HEK293T (cell line): ENCODE measurements at regions not wholly inside any gene's neighbourhood (a gene's known extent, or its start where the extent isn't known, plus 50 kb on each side); places are given as distances from the start of the nearest gene placed in this dataset.
A peak's percentile ranks its signal among the peaks of the same experiment; 100 is the strongest.

Experiments
- CTCF ChIA-PET: fragments of 350-600 bp; formaldehyde crosslinking; extraction: SDS; loops from one replicate; lab custom pipeline; 2021; ENCODE audit warnings: antibody characterized with exemption, inconsistent platforms; lab: Yijun Ruan, JAX
- POLR2A ChIA-PET: fragments of 350-600 bp; formaldehyde crosslinking; extraction: SDS; loops from one replicate; lab custom pipeline; 2020; ENCODE audit warnings: antibody characterized with exemption, inconsistent platforms; lab: Yijun Ruan, JAX
- DNase-seq: peaks from one replicate; pipeline ENCODE4 v3.0.0; 2012; ENCODE audit warnings: mixed read lengths; ENCODE audit errors: extremely low spot score
- ARNT ChIP-seq: fragments of 450-650 bp; IDR thresholded peaks from 2 replicates; pipeline ENCODE4 v1.6.1; 2017; ENCODE audit warnings: mild to moderate bottlenecking
- BHLHE40 ChIP-seq: fragments of 450-650 bp; IDR thresholded peaks from 2 replicates; pipeline ENCODE4 v1.6.1; 2016; ENCODE audit warnings: mild to moderate bottlenecking, moderate library complexity, borderline replicate concordance
- CTBP1 ChIP-seq: fragments of 450-650 bp; IDR thresholded peaks from 2 replicates; pipeline ENCODE4 v1.6.1; 2016; ENCODE audit warnings: borderline replicate concordance
- ELF4 ChIP-seq: fragments of 450-650 bp; IDR thresholded peaks from 2 replicates; pipeline ENCODE4 v1.6.1; 2017; ENCODE audit warnings: antibody characterized with exemption
- FOXA1 ChIP-seq: fragments of 450-650 bp; IDR thresholded peaks from 2 replicates; pipeline ENCODE4 v1.6.1; 2016; ENCODE audit warnings: mild to moderate bottlenecking
- FOXK2 ChIP-seq: fragments of 450-650 bp; IDR thresholded peaks from 2 replicates; pipeline ENCODE4 v1.6.1; 2016; ENCODE audit warnings: mild to moderate bottlenecking
- FOXM1 ChIP-seq: fragments of 450-650 bp; IDR thresholded peaks from 2 replicates; pipeline ENCODE4 v1.6.1; 2017; ENCODE audit warnings: mild to moderate bottlenecking, borderline replicate concordance
- HDGF ChIP-seq: fragments of 450-650 bp; IDR thresholded peaks from 2 replicates; pipeline ENCODE4 v1.6.1; 2017; ENCODE audit warnings: antibody characterized with exemption, borderline replicate concordance
- L3MBTL2 ChIP-seq: fragments of 450-650 bp; conservative IDR thresholded peaks from 2 replicates; pipeline ENCODE4 v1.6.1; 2016; ENCODE audit warnings: mild to moderate bottlenecking
- LEF1 ChIP-seq: fragments of 450-650 bp; IDR thresholded peaks from 2 replicates; pipeline ENCODE4 v1.6.1; 2017; ENCODE audit warnings: mild to moderate bottlenecking, borderline replicate concordance
- NFRKB ChIP-seq: fragments of 450-650 bp; IDR thresholded peaks from 2 replicates; pipeline ENCODE4 v1.6.1; 2016; ENCODE audit warnings: mild to moderate bottlenecking, moderate library complexity
- PKNOX1 ChIP-seq: fragments of 450-650 bp; IDR thresholded peaks from 2 replicates; pipeline ENCODE4 v1.6.1; 2016
- SP1 ChIP-seq: fragments of 450-650 bp; IDR thresholded peaks from 2 replicates; pipeline ENCODE4 v1.6.1; 2017
- SUZ12 ChIP-seq: fragments of 450-650 bp; IDR thresholded peaks from 2 replicates; pipeline ENCODE4 v1.6.1; 2016; ENCODE audit warnings: mild to moderate bottlenecking
- TARDBP ChIP-seq: fragments of 450-650 bp; IDR thresholded peaks from 2 replicates; pipeline ENCODE4 v1.6.1; 2016
- ZNF384 ChIP-seq: fragments of 450-650 bp; IDR thresholded peaks from 2 replicates; pipeline ENCODE4 v1.6.1; 2016

- DNase-seq, result no peak
- POLR2A ChIA-PET, result no interaction called here
- no peak for TF ChIP-seq FOXM1
- no peak for TF ChIP-seq L3MBTL2
- CTCF ChIA-PET, result no interaction called here
Measured at GRCh38 chr3:63048367-63049326, 173.4 kb upstream of the CADPS start.

- DNase-seq, result no peak
- CTCF ChIA-PET, result no interaction called here
- POLR2A ChIA-PET, result no interaction called here
- no peak for TF ChIP-seq SUZ12
- TF ChIP-seq SP1, result no peak
- no peak for TF ChIP-seq NFRKB
- TF ChIP-seq ZNF384, result no peak
- no peak for TF ChIP-seq FOXM1
- no peak for TF ChIP-seq L3MBTL2
Measured at GRCh38 chr3:63050548-63051177, 175.4 kb upstream of the CADPS start.

DNA sequence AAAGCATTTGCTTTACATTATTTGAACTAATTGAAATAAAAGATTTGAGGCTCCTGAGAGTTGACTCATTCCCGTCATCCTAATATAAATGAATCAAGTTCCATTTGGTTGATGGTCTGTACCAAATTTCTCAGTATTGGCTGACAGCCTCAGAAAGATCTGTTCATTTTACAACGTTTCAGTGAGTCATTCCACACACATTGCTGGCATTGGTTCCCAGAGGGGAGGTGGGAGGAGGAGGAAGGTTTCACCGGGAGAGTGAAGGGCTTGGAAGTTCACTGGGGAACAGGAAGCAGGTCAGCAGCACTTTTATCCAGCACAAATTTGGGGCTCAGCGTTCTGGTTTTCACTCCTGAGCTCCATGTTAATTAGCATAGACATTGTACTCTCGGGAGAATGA, 176.7 kb upstream of the CADPS start:
- POLR2A ChIA-PET, result no interaction called here
- no peak for DNase-seq
- no peak for TF ChIP-seq HDGF
- no peak for TF ChIP-seq FOXA1
- no peak for TF ChIP-seq TARDBP
- no peak for TF ChIP-seq PKNOX1
- TF ChIP-seq FOXK2, result no peak
- TF ChIP-seq ELF4, result no peak
- TF ChIP-seq L3MBTL2, result no peak
- no peak for TF ChIP-seq ZNF384
- no peak for TF ChIP-seq FOXM1
- TF ChIP-seq CTBP1, result no peak
- no peak for TF ChIP-seq SUZ12
- no peak for TF ChIP-seq LEF1
- CTCF ChIA-PET, result no interaction called here

DNA sequence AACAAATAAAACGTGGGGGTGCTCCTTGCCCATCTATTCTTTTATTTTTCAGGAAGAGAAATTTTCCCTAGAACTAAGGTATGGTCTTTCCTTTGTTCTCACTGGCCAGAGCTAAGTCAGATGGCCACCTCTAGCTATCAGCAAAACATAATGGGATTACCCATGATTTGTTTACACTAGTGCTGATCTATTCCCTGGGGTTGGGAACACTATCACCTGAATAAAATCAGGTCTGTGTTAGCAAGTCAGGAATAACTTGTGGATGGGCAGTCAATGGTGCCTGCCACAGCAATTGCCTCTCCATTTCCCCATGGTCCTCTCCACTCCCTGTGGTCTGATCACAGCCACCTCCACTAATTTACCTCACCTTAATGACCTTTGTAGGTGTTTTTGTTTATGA, 181.7 kb upstream of the CADPS start:
- POLR2A ChIA-PET, result no interaction called here
- no peak for DNase-seq
- CTCF ChIA-PET, result interaction anchor here (0.6 kb wide), 1 partner anchor 177 kb away, joined by 3 read pairs; no protein-coding TSS in a partner anchor
- no peak for TF ChIP-seq L3MBTL2

DNA sequence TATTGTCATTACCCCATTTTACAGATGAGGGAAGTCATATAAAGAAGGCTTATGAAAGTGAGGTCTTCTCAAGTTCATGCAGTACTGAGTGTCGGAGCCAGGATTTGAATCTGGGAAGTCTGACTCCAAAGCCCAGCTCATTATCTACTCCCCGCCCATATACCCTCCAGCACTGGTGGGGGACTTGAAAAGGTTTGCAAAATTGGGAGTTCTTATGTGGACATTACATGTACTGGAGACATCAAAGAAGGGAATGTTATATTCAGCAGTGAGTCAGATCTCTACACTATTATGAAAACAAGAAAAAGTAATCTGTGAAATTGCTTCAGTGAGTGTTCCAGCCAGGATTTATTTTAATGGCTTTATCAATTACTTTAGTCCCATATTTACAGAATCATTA, 185.2 kb upstream of the CADPS start:
- CTCF ChIA-PET, result no interaction called here
- POLR2A ChIA-PET, result no interaction called here

DNA sequence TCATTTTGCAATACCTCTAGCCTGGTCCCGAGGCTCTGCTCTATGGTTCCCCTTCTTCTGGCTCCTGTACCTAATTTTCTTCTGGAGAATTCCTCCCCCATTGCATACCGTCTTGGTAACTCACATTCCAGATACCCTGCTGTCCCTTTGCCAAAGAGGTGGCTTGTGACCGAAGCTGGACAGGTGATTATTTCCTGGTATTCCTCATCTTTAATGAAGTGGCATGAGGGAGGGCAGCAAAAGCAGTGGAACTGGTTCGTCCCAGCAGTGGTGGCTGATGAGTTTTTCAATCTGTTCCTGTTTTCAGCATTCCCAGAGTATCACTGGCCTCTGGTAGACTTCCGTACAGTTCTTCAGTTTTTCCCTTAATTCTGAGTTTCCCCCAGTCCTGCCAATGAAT, 186.2 kb upstream of the CADPS start:
- TF ChIP-seq FOXM1, result no peak
- no peak for TF ChIP-seq FOXA1
- ChIA-PET POLR2A (no interaction called here), CTCF (no interaction called here)
- DNase-seq, result no peak

More for the DNA sequence above, 185.2 kb upstream of the CADPS start:
- DNase-seq, result no peak
- no peak for TF ChIP-seq LEF1
- TF ChIP-seq ZNF384, result no peak
- TF ChIP-seq BHLHE40, result no peak
- no peak for TF ChIP-seq FOXA1
- TF ChIP-seq NFRKB, result no peak
- no peak for TF ChIP-seq FOXK2

DNA sequence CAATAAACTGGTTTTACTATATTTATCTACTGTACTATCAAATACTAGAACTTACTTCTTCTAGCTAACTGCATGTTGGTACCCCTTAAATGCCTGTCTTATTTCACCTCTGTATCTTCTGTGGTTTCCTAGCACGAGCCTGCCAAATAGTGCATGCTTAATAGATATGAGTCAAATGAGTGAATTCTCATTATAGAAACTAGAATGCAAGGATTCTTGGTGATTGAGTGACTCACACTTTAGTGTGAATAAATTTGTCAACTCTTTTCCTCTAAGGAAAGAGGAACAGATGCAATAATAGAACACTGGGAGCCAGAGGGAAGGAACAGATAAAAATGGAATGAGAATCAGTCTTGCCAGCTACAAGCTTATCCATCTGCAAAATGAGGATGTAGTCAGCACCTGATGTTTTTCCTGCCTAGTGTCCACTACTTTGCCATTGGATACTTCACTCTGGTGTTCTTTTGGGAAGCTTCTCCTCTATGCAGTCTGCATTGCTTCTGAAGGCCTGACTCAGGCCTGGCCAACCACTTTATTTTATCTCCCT, 189.1 kb upstream of the CADPS start:
- CTCF ChIA-PET, result no interaction called here

GRCh38 chr3:63067999-63068645, 192.9 kb upstream of the CADPS start:
- ChIA-PET POLR2A (no interaction called here), CTCF (interaction anchor here (0.7 kb wide), 1 partner anchor 400 kb away, joined by 4 read pairs; no protein-coding TSS in a partner anchor)
- TF ChIP-seq ELF4 (no peak), ZNF384 (no peak), SP1 (no peak), FOXM1 (no peak), PKNOX1 (no peak), HDGF (no peak), SUZ12 (no peak), TARDBP (no peak), ARNT (no peak), L3MBTL2 (no peak), FOXK2 (no peak), CTBP1 (no peak), NFRKB (no peak), FOXA1 (no peak), LEF1 (no peak), BHLHE40 (no peak)
- peak; percentile 27 for DNase-seq

More for the DNA sequence above, 189.1 kb upstream of the CADPS start:
- POLR2A ChIA-PET, result no interaction called here
- no peak for DNase-seq
- TF ChIP-seq FOXM1 (no peak), HDGF (no peak), LEF1 (no peak), L3MBTL2 (no peak), NFRKB (no peak), FOXA1 (no peak), FOXK2 (no peak), TARDBP (no peak), SUZ12 (no peak)
